ENCODE measurements at regions not wholly inside any gene's neighbourhood (a gene's known extent, or its start where the extent isn't known, plus 50 kb on each side); places are given as distances from the start of the nearest gene placed in this dataset.

DNA sequence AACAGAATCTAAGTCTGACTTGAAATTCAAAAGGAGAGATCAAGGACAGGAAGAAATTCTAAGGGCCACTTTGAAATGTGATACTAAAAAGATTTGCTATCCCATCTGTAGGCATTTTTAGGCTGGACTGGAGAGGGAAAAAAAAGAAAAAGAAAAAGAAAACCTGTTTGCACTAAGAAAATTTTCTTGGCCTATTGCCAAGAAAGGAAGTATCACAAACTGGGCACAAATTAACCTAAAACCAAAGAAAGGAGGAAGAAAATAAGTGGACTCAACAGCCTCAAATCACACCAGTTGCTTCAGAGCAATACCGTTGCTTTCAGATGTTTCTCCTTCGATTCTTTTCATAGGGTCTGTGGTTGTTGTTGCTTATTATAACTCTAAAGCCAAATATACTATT, 287.9 kb upstream of the VRK2 start:
- ATAC-seq, result no peak
- intact Hi-C loops (cut with DNase I), result no loop called here
- DNase-seq (ENCODE audit: low spot score), result no peak

DNA sequence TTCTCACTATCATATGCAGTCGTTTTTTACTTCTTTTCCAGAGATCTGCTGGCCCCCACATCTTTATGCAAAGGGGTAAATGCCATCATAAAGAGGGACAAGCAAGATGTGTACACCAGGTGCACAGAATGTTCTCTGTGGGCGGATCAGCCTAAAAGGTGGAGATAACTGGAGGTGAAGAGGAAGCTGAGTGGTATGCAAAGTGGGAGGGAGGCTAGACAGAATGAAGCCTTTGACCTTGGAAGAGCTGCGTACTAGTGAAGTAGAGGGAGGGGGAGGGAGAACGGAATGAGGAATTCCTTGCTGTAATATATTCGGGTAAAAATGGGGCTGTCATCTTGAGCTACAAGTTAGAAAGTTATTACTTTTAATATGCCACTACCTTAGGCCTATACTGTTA, 287.5 kb upstream of the VRK2 start:
- ATAC-seq, result no peak
- no peak for DNase-seq (ENCODE audit: low spot score)
- intact Hi-C loops (cut with DNase I), result no loop called here

DNA sequence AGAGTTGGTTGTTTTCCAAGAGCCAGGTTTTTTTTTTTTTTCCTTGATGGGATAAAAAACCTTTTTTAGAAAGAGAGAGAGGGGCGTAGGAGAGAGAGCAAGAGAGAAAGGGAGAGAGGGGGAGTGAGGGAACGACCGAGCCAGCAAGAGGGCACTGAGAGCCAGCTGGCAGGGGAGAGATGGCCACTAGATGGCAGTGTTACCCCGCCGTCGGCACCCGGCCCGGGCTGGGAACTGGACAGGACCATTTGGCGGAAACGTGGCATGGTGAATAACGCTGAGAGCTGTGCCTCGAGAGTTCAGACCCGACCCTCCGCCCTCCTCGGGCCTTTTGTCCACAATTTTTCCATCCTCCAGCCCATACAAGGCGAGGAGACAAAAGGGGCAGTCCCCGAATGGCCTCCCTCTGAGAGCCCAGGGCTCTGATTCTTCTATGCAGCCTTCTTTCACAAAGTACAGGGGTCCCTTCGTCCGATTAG, 286.7 kb upstream of the VRK2 start:
- ATAC-seq (peak; percentile 98), DNase-seq (ENCODE audit: low spot score) (peak; percentile 92)
- intact Hi-C loops (cut with DNase I), result no loop called here

DNA sequence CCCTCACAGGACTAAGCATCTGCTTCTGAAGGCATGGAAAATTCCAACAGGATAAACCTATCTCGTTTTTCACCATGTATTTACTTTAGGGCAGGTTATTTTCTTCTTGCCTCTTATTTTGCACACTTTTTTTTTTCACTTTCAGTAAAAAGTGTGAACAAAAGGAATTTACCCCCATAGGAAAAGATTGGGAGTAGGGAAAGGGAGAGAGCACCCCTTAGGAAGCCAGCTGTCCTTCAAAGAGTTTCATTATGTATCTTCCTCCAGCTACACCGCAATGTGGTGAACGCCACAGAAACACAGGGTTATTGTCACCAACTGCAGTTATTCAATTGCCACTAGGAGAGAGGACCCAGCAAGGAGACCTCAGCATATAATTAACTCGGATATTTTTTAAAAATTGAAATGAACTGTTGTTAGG, 286.2 kb upstream of the VRK2 start:
- intact Hi-C loops (cut with DNase I), result no loop called here
- ATAC-seq (no peak), DNase-seq (ENCODE audit: low spot score) (no peak)

DNA sequence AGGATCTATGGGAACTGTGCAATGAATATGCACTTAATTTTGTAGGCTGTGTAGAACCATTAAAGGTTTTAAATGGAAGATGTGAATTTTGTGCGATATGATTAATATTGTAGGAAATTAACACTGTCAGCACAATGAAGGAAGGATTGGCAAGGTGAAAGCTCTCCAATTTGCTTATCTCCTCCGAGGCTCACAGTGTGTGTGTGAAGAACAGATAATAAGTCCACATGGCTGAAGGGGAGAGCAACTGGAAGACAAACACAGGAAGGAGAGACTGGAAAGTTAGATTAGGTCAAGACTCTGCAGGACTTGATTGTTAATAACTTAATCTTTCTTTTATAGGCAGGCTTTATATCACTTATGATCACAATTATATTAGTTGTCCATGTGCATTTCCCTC, 269.7 kb upstream of the VRK2 start:
- intact Hi-C loops (cut with DNase I), result no loop called here
- DNase-seq (ENCODE audit: low spot score) (no peak), ATAC-seq (no peak)

DNA sequence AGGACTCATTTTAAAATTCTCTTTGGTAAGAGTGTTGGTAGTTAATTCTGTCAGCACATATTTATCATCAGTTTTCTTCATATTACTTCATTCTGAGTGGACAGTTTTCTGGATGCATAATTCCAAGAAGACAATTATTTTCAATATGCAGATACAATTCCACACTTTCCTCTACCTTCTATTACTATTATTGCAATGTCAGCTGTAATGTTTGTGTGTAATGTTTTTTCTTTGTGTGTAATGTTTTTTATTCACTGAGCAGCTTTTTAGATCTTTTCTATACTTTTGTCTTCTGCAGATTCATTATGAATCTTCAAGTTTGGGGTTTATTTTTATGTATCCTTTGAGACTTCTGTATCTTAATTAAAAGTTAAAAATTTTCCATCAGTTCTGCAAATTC, 264.0 kb upstream of the VRK2 start:
- ATAC-seq, result no peak
- no peak for DNase-seq (ENCODE audit: low spot score)
- intact Hi-C loops (cut with DNase I), result no loop called here

DNA sequence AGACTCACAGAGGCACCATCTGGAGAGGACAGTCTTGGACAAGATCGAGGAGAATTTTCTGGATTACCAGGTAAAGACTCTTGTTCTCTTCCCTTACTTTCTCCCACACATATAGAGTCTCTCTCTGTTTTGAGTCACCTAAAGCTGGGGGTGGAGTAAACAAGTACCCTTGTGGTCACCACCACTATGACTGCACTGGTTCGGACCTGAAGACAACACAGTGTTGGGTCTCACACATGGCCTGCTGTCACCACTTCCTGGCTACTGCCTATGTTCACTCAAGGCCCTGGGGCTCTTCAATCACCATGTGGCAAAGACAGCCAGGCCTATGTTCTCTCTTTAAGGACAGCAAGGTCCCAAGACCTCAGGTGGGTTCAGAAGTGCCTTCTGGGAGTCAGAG, 253.3 kb upstream of the VRK2 start:
- no peak for DNase-seq (ENCODE audit: low spot score)
- intact Hi-C loops (cut with DNase I), result no loop called here
- no peak for ATAC-seq

DNA sequence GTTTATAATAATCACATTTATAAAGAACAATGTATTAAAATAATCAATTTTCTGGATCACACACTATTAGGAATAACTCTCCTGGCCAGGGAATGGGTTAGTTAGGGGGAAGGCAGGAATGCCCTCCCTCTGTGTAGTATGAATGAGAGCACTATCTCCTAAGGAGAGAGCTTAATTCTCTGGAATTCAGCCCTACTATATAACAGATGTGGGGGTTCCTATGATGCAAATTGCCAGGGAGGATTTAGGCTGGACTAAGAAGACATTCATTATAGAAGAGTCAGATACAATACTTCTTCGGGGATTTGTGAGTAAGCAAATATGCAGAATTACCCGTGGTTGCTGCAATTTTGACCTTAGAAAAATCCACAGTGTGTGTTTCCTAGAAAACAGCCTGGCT, 250.1 kb upstream of the VRK2 start:
- intact Hi-C loops (cut with DNase I), result no loop called here
- ATAC-seq (no peak), DNase-seq (ENCODE audit: low spot score) (no peak)

DNA sequence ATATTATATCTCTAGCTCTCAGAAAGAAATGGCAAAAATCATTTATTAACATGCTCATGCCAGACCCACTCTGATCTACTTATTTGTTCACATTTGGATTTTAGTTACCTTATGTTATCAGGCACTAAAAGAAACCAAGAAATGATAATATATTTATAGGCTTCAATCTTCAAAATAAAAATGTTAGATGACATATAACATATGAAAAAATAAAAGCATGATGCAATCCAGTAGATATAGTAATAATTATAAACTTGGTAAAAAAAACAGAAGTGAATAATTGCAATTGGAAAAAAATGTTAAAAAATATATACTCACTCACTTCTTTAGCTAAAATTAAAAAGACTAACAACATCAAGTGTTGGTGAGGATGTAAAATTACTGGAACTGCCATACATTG, 248.3 kb upstream of the VRK2 start:
- intact Hi-C loops (cut with DNase I), result no loop called here
- no peak for ATAC-seq
- DNase-seq (ENCODE audit: low spot score), result no peak

DNA sequence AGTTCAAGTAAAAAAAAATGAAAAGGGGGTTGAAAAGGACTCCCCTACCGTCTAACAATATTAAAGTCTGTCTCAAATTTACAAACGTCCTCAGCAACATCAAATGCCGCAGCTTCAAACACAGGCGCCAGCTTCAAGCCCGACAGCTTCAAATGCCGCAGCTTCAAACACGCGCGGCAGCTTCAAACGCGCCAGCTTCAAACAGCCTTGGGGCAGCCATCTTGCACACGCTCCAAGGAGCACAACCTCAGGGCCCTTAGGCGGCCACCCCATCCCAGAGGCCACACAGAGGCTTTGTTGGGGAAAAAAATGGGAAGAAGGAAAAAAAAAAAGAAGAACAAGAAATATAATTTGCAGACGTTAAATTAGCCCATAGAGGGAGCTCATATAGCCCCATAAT, 244.4 kb upstream of the VRK2 start:
- DNase-seq (ENCODE audit: low spot score) (no peak), ATAC-seq (no peak)
- intact Hi-C loops (cut with DNase I), result no loop called here

DNA sequence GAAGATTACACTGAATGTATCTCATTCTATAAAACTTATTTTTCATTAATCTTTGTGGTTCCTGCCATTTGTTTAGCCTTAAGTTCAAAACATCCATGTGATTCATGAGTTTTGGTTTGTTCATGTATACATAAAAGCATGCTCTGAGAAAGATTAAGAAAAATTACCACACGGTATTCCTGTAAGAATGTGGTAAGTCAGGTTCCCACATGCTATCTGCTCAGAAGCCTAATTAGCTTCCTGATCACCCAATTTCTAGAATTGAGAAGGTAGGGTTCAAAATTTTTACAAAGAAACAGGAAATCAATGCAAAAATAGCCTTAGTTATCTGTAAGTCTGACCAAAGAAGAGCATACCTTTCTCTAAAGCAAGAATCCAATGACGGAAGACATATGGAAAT, 241.6 kb upstream of the VRK2 start:
- intact Hi-C loops (cut with DNase I), result no loop called here
- ATAC-seq (no peak), DNase-seq (ENCODE audit: low spot score) (no peak)

DNA sequence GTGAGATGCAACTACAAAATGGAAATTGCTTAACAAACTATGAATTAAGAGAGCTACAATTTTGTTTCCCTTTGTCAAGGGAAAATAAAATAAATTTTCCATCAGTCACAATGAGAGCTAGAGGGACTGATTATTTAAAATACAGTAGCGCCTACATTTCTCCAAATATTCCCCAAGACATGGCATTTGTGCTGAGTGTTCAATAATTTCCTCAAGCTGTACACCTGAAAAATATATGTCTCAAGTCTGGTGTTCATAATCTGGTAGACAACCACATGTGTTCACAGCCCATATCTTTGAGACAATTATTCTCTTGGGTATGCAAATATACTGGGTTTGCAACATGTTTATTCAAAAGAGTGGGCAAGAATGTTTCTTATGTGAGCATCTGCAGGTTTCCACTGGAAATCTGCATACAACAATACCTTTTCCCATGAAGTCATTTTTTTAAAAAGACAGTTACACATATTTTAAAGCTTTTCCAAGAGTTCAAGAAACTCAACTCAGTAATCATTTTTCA, 240.1 kb upstream of the VRK2 start:
- intact Hi-C loops (cut with DNase I), result no loop called here
- no peak for DNase-seq (ENCODE audit: low spot score)
- no peak for ATAC-seq

DNA sequence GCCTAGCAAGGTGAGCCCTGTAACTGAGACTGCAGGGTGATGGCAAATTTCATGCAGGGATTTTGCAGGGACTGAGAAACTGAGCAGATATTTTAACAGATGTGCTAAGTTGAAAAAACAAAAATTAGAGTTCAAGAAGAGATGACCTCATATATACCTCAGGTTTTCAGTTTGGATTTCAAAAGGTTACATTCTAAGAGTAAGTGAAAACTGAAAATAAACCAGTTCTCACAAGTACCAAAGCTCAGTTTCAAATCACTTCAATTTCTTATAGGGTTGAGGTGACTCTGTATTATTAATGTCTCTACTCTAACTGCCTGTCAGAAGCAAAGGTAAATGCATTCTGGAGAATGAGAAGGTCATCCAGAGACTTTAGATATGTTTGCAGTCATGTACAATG, 237.4 kb upstream of the VRK2 start:
- intact Hi-C loops (cut with DNase I), result no loop called here
- ATAC-seq (no peak), DNase-seq (ENCODE audit: low spot score) (no peak)

DNA sequence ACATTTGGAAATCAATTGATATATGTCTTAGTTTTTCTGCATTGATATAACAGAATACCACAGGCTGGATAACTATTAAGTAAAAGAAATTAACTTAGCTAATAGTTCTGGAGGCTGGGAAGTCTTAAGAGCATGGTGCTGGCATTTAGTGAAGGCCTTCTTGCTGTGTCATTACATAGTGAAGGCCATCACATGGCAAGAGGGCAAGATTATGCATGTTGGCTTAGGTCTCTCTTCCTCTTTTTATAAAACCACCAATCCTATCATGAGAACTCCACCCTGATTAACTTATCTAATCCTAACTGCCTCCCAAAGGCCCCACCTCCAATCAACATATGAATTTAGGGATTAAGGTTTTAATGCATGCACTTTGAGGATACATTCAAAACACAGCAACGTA, 225.5 kb upstream of the VRK2 start:
- intact Hi-C loops (cut with DNase I), result no loop called here
- ATAC-seq (no peak), DNase-seq (ENCODE audit: low spot score) (no peak)

DNA sequence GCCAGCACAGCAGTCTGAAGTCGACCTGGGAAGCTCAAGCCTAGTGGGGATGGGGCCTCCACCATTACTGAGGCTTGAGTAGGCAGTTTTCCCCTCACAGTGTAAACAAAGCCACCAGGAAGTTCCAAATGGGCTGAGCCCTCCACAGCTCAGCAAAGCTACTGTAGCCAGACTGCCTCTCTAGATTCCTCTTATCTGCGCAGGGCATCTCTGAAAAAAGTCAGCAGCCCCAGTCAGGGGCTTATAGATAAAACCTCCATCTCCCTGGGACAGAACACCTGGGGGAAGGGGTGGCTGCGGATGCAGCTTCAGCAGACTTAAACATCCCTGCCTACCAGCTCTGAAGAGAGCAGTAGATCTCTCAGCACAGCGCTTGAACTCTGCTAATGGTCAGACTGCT, 218.4 kb upstream of the VRK2 start:
- intact Hi-C loops (cut with DNase I), result no loop called here
- ATAC-seq, result no peak
- DNase-seq (ENCODE audit: low spot score), result no peak

DNA sequence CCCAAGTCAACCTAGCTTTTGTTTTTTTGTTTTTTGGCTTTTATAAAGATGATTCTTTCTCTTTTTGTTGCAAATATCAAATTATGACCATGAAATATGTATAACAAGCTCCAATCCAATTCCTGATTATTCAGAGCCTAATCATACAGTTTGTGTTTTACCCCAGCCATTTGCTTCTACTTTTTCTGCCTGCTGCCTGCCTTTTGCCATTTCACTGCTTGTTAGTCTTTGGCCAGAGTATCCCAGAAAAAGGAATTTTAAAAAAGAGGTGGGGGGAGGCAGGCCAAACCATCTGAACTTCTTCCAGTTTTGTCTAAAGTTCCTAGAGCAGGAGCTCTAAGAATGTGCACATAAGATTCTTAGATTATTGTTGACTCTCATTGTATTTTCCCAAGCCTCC, 211.9 kb upstream of the VRK2 start:
- intact Hi-C loops (cut with DNase I), result no loop called here
- ATAC-seq, result no peak
- DNase-seq (ENCODE audit: low spot score), result no peak

DNA sequence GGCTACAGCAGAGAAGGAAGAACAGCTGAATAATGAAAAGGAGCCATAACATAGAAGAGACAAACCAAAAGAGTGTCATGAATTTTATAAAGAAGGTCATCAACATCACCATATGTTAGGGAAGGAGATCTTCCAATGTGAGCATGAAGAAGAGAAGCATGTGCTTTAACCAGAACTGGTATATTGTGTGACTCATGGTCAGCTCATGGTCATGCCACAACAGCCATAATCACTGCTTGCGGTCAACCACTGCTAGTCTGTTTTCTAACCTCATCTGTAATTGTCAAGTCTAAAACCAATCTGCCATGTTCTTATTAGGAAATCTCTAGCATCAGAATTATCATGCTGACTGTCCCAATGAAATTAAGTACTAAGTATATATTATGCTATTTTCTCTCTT, 204.1 kb upstream of the VRK2 start:
- no peak for DNase-seq (ENCODE audit: low spot score)
- no peak for ATAC-seq
- intact Hi-C loops (cut with DNase I), result no loop called here

DNA sequence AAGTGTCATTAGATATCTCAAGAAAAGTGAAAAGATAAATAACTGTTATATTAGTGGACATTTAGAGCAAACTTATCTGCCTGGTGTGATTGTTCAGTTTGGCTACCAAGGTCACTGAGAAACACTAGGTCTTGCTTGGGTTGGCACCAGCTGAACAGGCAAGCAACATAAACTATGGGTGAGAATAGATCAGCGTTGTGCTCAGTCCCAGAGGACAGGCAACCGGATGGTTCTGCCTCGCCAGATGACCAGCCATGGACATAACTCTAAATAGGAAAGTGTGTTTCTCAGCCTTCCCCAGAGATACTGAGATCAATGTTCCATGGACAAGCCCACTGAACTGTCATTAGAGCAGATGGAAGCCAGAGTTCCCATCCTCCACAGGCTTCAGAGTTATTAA, 203.4 kb upstream of the VRK2 start:
- DNase-seq (ENCODE audit: low spot score) (no peak), ATAC-seq (no peak)
- intact Hi-C loops (cut with DNase I), result no loop called here

DNA sequence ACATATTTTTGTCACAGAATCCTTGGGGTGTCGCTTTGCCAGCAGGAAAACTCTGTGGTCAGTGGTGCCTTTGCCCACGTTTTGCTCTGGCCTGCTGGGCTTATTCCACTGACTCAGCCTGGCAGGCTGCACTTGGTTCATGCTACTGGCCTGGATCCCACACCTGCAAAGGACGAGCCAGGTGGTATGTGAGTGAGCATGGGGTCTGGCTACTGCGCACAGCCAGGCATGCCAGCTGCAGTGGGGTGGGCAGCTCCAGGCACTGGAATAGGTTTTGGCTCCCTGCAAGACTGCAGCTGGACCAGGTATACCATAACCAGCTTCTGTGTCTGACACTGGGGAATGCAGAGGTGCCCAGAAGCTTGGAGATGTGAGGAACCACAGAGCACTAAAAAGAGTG, 197.9 kb upstream of the VRK2 start:
- intact Hi-C loops (cut with DNase I), result no loop called here
- ATAC-seq (no peak), DNase-seq (ENCODE audit: low spot score) (no peak)

DNA sequence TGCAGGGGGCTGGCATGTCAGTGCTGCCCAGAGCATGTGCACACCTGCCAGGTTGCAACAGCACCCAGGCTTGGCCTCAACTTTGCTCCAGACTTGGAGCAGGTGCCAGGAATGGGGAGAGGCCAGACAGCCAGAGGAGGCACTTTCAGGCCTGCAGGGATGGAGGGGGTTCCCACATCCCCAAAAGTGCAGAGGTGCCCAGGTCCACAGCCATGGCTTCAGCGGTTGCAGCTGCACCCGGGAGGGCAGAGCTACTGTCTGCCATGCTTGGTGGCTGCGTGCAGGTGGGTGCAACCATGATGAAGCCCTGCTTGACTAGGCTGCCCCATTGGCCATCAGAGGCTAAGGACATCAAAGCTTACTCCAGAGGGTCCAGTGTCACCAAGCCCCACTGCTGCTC, 196.8 kb upstream of the VRK2 start:
- ATAC-seq (no peak), DNase-seq (ENCODE audit: low spot score) (no peak)

DNA sequence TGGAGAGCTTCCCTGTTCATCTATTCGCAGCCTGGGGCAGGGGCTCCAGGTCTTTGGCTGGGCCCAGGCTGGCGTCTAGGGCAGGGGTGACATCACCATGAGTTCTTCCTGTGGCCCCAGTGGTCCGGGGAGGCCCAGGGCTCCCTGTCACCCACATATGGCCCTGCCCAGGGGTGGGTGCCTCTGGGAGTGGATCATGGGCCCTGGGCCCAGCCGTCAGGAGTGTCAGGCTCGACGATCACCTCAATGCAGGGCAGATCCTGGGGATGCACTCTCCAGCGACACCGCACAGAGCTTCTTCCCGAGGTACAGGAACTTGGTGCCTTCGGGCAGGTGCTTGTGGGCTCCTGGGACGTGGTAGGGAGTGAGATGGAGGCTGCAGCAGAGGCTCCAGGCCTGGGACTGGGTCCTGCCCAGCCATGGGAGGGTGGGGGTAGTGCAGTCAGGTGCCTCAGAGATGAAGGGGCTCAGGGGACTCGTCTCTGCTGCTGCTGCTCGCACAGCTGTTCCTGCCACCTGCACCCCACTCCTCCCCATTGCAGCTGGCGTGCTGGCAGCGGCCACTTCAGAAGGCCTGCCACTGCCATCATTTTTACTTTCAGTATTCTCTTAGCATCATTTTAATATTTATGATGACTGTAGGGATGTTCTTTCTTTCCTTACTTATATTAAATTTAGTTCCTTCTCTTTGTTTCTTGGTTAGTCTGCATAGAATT, 196.0 kb upstream of the VRK2 start:
- DNase-seq (ENCODE audit: low spot score), result no peak
- intact Hi-C loops (cut with DNase I), result no loop called here
- peak; percentile 41 for ATAC-seq

More for the DNA sequence above, 196.8 kb upstream of the VRK2 start:
- intact Hi-C loops (cut with DNase I), result no loop called here

All from sciatic nerve (tissue), 2 donors.